ENCODE measurements at regions not wholly inside any gene's neighbourhood (a gene's known extent, or its start where the extent isn't known, plus 50 kb on each side); places are given as distances from the start of the nearest gene placed in this dataset.
A peak's percentile ranks its signal among the peaks of the same experiment; 100 is the strongest.

DNA sequence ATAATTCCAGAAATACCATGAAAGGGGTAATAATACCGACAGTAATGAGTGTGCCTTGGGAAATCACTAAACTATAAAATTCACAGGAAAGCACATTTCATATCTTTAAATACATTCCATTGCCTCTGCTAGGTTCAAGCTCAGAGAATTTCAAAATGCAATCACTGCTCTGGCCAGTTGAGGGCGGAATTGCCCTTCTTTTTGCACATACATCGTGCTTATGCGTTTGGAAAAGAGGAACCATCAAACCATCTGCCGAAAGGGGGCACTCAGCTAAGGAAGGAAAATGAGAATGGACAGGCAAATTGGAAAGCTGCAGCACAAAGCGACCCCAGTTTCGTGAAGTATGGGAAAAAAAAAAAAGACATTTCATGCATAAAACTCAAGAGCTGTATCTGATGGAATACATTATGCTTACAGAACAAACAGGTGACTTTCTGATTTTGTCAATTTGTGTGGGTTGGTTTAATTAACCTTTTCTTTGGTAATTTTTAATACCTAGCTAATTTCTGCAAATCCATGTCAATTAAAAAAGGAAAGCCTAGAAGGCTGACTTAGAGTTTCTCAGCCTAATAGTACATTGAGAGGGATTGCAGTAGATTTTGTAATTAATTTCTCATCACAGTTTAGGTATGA, 61.4 kb downstream of the TUSC7 start (continued):
- TF ChIP-seq, protein P1, sequence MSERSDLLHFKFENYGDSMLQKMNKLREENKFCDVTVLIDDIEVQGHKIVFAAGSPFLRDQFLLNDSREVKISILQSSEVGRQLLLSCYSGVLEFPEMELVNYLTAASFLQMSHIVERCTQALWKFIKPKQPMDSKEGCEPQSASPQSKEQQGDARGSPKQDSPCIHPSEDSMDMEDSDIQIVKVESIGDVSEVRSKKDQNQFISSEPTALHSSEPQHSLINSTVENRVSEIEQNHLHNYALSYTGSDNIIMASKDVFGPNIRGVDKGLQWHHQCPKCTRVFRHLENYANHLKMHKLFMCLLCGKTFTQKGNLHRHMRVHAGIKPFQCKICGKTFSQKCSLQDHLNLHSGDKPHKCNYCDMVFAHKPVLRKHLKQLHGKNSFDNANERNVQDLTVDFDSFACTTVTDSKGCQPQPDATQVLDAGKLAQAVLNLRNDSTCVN (CRISPR knock-in tag; IDR thresholded peaks at IDR 0.05): no peak
- TF ChIP-seq ADNP (tag; IDR thresholded peaks at IDR 0.05) (no peak), STAG1 (CRISPR knock-in tag; IDR thresholded peaks at IDR 0.05; ENCODE audit: borderline replicate concordance) (peak; percentile 47; the same call in 1 of the 2 replicates), PURB (CRISPR knock-in tag; IDR thresholded peaks at IDR 0.05; ENCODE audit: low read depth) (no peak), RBM22 (IDR thresholded peaks at IDR 0.05; ENCODE audit: low read depth, low read length, poor library complexity, severe bottlenecking) (no peak), JUND (IDR thresholded peaks at IDR 0.05; ENCODE audit: borderline replicate concordance, low read depth, low read length) (0 out of 2 replicates have a peak, but pooled peaks have one; percentile 8), JUND (tag; IDR thresholded peaks at IDR 0.05; ENCODE audit: borderline replicate concordance, low read depth, low read length) (no peak), ZNF445 (CRISPR knock-in tag; IDR thresholded peaks at IDR 0.05; ENCODE audit: low read depth) (no peak), ZNF668 (CRISPR knock-in tag; IDR thresholded peaks at IDR 0.05) (no peak), MYBL2 (IDR thresholded peaks at IDR 0.05; ENCODE audit: low read depth) (no peak), MYBL2 (CRISPR knock-in tag; IDR thresholded peaks at IDR 0.05; ENCODE audit: borderline replicate concordance) (no peak), NBN (IDR thresholded peaks at IDR 0.05; ENCODE audit: low read depth) (no peak)
- TF ChIP-seq, protein P2, sequence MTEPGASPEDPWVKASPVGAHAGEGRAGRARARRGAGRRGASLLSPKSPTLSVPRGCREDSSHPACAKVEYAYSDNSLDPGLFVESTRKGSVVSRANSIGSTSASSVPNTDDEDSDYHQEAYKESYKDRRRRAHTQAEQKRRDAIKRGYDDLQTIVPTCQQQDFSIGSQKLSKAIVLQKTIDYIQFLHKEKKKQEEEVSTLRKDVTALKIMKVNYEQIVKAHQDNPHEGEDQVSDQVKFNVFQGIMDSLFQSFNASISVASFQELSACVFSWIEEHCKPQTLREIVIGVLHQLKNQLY (CRISPR knock-in tag; conservative IDR thresholded peaks at IDR 0.05): no peak
- TF ChIP-seq, protein P3, sequence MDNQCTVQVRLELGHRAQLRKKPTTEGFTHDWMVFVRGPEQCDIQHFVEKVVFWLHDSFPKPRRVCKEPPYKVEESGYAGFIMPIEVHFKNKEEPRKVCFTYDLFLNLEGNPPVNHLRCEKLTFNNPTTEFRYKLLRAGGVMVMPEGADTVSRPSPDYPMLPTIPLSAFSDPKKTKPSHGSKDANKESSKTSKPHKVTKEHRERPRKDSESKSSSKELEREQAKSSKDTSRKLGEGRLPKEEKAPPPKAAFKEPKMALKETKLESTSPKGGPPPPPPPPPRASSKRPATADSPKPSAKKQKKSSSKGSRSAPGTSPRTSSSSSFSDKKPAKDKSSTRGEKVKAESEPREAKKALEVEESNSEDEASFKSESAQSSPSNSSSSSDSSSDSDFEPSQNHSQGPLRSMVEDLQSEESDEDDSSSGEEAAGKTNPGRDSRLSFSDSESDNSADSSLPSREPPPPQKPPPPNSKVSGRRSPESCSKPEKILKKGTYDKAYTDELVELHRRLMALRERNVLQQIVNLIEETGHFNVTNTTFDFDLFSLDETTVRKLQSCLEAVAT (IDR thresholded peaks at IDR 0.05): no peak
- TF ChIP-seq, protein P4, sequence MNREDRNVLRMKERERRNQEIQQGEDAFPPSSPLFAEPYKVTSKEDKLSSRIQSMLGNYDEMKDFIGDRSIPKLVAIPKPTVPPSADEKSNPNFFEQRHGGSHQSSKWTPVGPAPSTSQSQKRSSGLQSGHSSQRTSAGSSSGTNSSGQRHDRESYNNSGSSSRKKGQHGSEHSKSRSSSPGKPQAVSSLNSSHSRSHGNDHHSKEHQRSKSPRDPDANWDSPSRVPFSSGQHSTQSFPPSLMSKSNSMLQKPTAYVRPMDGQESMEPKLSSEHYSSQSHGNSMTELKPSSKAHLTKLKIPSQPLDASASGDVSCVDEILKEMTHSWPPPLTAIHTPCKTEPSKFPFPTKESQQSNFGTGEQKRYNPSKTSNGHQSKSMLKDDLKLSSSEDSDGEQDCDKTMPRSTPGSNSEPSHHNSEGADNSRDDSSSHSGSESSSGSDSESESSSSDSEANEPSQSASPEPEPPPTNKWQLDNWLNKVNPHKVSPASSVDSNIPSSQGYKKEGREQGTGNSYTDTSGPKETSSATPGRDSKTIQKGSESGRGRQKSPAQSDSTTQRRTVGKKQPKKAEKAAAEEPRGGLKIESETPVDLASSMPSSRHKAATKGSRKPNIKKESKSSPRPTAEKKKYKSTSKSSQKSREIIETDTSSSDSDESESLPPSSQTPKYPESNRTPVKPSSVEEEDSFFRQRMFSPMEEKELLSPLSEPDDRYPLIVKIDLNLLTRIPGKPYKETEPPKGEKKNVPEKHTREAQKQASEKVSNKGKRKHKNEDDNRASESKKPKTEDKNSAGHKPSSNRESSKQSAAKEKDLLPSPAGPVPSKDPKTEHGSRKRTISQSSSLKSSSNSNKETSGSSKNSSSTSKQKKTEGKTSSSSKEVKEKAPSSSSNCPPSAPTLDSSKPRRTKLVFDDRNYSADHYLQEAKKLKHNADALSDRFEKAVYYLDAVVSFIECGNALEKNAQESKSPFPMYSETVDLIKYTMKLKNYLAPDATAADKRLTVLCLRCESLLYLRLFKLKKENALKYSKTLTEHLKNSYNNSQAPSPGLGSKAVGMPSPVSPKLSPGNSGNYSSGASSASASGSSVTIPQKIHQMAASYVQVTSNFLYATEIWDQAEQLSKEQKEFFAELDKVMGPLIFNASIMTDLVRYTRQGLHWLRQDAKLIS (CRISPR knock-in tag; IDR thresholded peaks at IDR 0.05): no peak
- TF ChIP-seq, protein P5, sequence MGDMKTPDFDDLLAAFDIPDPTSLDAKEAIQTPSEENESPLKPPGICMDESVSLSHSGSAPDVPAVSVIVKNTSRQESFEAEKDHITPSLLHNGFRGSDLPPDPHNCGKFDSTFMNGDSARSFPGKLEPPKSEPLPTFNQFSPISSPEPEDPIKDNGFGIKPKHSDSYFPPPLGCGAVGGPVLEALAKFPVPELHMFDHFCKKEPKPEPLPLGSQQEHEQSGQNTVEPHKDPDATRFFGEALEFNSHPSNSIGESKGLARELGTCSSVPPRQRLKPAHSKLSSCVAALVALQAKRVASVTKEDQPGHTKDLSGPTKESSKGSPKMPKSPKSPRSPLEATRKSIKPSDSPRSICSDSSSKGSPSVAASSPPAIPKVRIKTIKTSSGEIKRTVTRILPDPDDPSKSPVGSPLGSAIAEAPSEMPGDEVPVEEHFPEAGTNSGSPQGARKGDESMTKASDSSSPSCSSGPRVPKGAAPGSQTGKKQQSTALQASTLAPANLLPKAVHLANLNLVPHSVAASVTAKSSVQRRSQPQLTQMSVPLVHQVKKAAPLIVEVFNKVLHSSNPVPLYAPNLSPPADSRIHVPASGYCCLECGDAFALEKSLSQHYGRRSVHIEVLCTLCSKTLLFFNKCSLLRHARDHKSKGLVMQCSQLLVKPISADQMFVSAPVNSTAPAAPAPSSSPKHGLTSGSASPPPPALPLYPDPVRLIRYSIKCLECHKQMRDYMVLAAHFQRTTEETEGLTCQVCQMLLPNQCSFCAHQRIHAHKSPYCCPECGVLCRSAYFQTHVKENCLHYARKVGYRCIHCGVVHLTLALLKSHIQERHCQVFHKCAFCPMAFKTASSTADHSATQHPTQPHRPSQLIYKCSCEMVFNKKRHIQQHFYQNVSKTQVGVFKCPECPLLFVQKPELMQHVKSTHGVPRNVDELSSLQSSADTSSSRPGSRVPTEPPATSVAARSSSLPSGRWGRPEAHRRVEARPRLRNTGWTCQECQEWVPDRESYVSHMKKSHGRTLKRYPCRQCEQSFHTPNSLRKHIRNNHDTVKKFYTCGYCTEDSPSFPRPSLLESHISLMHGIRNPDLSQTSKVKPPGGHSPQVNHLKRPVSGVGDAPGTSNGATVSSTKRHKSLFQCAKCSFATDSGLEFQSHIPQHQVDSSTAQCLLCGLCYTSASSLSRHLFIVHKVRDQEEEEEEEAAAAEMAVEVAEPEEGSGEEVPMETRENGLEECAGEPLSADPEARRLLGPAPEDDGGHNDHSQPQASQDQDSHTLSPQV (IDR thresholded peaks at IDR 0.05): no peak

Measured in K562 (cell line).